GM21723 (cell line): ENCODE measurements at regions not wholly inside any gene's neighbourhood (a gene's known extent, or its start where the extent isn't known, plus 50 kb on each side); places are given as distances from the start of the nearest gene placed in this dataset.

ENCODE experiments used
- ATAC-seq: cut with Tn5 transposase; IDR thresholded peaks from one replicate; pipeline ENCODE4 v1.9.1; 2021; ENCODE audit warnings: mild to moderate bottlenecking, moderate library complexity; ENCODE audit not compliant: unreplicated experiment

DNA sequence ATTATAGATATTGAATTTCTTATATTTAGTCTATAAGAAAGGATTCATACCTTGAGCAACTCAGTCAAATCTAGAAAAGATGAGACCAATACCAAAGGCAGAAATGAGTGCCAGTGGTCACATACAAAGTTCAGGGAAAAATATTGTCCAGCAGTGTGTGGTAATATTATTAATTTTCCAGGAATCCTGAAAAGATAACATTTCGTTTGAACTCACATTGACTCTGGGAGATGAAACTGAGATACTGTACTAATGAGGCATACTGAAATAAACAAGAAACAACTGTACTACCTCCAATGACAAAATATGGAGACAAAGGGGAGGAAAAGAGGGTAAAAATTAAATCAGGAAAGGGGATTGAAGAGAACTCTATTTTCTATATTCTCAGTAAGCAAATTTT, 212.4 kb downstream of the TRAM1L1 start:
- ATAC-seq = no peak

DNA sequence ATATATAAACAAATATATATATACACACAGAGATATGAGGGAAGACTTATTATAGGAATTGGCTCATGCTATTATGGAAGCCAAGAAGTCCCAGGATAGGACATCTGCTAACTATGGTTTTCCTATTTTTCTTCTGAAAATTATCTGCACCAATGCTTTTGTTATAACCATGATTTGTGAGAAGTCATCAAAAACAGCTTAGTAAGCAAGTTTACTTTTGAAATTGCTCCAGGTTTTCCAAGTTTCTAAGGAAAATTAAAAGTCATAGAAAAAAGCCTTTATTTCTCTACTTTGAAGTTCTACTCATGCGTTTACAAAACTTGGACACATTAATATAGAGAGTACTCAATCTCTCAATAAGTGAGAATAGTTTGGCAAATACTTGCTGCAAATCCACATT, 213.1 kb downstream of the TRAM1L1 start:
- no peak for ATAC-seq

DNA sequence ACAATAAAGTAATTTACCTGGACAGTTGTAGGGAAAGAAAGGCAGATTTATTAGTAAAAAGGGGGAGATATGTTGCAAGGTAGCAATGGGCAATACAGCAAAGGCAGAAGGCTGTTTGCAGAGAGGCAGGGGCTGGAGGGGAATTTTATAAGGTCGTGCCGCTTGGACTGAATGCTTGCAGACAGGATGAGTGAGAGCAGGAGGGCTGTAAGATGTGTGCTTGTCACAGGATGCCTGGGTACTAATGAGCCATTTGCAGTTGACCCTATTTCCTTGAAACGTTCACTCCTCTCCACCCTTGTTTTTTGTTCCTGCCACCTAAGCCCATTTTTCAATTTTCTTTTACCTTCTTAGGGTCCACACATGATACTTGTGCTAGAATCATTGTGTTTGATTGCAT, 214.7 kb downstream of the TRAM1L1 start:
- no peak for ATAC-seq

DNA sequence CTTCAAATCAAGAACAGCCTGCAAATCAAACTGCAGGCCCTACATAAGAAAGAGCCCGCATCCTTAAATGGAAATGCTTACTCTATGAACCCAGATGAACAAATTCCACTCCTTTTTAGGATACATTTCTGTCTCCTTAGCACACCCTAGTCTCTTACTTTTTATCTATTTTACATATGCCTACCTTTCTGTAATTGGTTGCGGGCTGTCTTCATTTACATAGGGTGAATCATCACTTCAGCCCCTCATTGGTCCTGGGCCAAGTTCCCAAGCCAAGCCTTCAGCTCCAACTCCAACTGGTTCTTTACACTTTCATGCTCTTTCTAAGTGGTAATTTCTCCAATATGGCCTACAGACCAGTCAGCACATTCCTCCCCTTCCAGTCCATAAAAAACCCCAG, 219.3 kb downstream of the TRAM1L1 start:
- ATAC-seq = no peak

DNA sequence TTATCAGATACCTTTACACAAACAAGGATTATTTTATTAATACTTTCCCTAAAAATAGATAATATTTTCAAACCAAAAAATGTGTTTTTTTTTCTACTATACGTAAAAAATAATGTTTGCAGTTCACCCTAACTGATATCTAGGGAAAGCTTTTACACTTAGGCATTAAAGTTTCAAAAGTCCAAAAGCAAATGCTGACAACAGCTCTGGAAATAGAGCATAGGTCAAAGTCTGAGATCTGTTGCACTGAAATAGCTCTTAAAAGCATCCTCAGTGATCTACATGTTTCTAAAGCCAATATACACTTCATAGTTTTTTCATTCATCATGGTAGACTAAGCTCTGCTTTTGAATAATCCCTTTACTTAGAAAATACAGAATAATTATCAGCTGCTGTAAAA, 222.8 kb downstream of the TRAM1L1 start:
- no peak for ATAC-seq

DNA sequence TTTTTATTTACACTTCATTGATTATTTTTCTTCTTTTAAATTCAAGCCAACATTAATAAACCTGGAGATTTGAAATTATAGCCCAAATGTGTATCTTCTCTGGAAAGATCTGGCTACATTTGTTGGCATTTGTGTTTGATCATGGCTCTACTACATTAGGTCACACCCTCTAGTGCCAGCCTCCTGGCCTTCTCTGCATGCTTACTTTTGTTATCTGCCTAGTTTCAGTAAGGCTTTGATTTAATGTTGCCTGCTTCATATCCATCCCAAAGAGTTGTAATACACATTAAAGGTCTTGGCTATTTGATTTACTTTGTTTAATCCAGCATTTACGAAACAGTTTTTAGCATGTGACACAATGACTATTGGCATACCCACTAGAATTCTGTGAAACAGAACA, 224.5 kb downstream of the TRAM1L1 start:
- ATAC-seq = no peak

DNA sequence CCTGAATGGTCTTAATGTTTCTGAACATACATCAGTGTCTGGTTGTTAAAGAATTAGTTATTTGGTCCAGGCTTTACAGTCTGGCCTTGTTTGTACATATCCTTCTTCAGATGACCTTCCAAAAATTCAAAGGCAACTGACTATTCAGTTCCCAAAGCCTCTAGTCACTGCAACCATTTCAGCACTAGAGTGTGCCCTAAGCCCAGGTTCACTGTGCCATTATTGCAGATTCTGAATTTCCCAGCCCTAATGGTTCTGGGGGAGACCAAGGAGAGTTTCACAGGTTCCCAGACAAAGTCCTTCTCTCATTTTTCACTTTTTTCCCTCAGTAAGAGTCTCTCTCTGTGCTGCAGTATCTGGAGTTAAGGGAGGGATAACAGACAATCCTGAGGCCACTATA, 235.8 kb downstream of the TRAM1L1 start:
- ATAC-seq = no peak

DNA sequence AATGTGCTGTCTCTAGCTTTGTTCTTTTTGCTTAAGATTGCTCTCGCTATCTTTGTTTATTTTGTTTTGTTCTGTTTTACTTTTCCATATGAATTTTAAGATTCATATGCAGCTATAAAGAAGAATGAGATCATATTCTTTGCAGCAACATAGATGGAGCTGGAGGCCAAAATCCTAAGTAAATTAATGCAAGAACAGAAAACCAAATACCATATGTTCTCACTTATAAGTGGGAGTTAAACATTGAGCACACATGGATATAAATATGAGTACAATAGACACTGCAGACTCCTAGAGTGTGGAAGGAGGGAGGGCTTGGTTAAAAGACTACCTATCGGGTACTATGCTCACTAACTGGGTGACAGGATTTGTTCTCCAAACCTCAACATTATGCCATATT, 237.8 kb downstream of the TRAM1L1 start:
- no peak for ATAC-seq

DNA sequence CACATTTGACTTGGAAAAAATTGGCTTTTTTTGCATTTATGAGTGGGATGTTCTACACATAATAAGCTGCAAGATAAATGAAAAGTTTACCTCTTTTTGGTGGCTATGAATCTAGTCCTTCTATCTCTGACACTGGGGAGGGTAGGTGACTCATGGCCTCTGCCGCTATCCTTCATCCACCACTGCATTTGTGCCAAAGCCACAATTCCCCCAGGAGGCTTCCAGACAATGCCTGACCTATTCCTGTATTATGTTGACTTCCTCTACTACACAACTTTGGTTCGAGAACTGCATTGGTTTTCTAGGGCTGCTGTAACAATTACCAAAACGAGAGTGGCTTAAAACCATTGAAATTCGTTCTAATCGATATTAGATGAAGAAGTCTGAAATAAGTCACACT, 245.6 kb downstream of the TRAM1L1 start:
- ATAC-seq = no peak

DNA sequence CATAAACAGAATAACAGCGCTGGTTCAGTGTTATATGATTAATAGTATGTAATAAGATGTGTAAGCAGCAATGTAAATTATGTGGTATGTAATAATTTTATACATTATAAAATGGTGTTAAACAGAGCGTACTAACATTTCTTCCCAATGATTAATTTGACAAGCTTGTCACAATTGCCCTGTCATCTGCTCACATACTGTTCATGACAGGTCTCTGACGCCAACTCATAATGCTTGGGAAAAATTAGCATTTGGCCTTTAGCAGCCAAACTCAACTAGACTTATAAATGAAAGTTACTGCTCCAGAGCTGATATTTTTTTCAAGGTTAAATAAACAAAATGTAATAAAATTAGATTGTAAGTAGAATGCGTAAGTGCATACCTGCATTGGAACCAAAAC, 246.8 kb downstream of the TRAM1L1 start:
- ATAC-seq = no peak

DNA sequence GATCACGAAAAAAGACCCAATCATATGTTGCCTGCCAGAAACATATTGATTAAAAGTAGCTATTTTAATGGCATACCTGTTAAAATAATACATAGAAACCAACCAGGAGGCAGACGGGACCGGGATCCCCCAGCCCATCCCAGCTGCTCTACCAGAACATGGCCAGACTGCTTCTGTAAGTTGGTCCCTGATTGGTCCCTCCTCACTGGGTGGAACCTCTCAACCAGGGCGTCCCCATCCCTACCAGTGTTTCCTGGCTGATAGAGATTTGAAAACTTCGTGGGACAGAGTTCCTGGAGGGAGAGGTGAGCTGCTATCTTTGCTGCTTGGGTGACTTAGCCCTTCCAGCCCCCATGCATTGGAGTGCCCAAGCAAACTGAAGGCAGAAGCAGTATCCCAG, 256.2 kb downstream of the TRAM1L1 start:
- no peak for ATAC-seq

DNA sequence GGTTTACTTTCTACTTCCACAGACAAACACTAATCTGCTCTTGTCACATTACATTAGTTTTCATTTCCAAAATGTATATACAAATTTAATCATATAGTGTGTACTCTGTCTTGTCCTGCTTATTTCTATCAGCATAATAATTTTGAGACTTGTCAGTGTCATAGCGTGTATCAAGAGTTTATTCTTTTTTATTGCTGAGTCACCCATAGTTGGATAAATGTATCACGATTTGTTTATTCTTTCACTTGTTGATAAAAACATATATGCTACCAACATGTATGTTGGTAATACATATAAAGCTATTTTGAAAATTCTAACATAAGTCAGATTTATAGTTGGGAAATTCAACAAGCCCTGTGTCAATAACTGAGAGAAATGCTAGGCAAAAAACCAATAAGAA, 261.2 kb downstream of the TRAM1L1 start:
- no peak for ATAC-seq

DNA sequence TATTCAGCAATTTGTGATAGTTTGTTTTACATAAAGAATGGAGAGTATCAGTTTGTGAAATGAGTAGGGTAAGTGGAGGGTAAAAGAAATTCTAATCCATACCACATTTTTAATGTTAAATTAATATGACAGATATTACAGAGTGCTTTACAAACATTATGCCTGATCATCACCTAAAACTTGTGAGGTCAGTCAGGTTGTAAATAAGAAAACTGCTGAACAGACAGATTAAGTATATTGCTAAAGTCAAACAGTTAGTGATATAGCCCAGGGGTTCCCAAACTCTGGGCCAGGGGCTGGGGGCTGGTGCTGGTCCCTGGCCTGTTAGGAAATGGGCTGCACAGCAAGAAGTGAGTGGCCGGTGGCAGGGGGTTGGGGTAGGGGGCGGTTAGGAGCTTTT, 273.6 kb downstream of the TRAM1L1 start:
- no peak for ATAC-seq

DNA sequence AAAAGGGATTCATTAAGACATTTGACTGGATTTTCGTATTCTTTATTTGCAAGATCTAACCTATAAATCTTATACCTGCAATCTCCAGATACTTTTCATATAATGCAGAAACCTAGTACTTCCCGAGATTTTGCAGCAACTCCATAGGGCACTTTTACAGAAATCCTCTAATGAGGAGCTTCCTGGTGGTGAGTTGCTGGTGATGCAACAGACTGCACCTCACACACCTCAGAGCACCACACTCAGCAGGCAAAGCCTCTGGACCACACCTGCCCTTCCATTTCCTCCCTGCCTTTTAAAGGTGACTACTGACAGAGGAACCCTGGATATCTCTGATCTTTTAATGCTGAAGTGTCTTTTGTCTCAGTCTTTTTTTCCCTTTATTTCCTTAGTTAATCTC, 289.4 kb downstream of the TRAM1L1 start:
- ATAC-seq = no peak

DNA sequence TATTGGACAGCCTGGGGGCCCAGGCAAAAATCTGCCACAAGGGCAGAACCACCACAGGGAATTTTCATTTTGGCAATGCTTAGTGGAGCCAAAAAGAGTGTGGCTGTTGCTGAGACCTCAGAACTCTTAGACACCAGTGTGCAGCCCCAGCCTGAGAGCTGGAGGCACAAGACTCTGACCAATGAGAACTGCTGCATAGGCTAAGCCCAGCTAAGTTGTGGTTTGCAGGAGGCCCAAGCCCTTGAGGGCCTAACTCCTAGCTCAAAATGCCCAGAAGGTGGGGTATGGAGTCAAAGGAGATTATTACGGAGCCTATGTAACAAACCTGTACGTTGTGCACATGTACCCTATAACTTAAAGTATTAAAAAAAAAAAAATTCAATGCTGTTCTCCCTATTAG, 296.7 kb downstream of the TRAM1L1 start:
- no peak for ATAC-seq

DNA sequence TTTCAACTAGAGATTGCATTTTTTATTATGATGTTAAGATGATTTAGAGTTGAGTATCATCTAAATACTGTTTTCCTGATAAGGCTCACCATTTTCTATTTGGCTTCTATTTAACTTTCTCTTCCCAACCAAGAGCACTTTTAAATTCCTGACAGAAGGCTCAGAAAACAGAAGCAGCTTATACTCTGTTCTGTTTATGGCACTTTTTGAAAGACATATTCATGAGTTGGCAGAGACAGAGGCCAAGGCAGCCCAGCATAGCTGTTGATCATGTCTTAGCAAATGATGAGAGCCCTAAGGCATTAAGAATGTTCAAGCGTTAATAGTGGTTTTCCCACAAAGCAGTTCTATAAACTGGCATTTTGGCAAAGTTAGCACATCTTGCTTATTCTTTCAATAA, 330.3 kb downstream of the TRAM1L1 start:
- no peak for ATAC-seq

DNA sequence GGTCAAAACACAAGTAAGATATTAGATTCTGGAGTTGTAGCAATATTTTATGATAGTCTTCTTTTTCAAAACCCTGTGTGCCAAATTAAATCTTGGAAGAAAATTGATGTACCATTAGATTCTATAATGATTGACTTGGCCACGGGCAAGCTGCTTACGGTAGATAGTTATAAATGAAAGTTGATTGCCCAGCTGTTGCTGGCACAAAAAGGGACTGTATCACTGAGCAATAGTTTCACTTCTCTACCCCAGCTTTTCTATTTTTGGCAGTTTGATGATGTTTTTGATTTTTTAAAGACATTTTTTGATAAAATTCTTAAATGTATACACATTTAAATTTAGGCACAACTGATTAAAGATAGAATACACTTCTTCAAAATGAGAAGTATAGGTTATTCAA, 333.3 kb downstream of the TRAM1L1 start:
- ATAC-seq = no peak

DNA sequence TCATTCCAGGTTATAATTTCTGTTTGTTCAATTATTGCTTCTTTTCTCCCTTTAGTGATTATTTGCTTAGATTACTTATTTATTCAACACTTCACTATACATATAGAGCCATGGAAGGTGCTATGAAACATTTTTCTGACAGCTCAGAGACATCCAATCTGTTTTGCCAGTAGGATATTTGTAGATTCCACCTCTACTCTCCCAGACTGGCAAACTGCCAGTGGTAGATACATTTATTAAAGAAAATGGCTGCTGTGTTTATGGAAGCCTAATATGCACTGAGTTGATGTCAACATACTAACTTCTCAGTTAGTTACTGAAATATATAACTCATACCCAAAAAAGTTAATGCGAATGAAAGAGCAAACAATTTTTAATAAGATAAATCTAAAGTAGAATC, 348.6 kb downstream of the TRAM1L1 start:
- ATAC-seq = no peak

DNA sequence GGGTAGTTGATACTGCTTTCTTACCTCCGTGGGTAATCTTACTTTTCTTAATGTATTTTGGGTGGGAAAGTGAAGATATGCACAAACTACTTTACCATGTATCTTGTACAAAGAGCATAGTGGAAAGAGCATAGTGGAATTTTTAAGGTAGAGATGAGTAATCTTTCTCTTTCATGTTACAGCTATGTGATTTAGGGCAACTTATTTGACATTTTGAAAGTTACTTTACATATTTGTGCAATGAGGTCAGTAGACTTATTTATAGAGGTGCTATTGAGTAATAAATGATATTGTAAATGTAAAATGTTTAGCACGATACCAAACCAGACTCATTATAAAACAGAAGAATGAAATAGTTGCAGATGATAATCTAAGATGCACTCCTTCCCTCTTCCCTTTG, 351.2 kb downstream of the TRAM1L1 start:
- ATAC-seq = no peak

DNA sequence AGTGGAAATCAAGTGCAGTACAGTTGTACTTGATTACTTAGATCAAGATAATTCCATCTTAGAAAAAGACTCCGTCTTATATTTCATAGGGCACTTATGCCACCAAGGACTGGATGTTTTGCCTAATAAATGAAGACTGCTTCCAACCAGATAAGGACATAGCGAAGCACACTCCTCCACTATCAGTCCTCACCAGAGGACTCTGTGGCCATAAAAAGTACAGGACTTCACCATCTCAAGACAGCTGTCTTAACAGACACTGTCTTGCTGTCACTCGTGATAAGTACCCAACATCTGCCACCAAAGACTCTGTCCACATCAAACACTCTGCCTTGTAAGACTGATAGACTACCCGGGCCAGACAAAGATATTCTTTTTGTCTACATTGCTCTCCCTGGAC, 352.0 kb downstream of the TRAM1L1 start:
- ATAC-seq = no peak

DNA sequence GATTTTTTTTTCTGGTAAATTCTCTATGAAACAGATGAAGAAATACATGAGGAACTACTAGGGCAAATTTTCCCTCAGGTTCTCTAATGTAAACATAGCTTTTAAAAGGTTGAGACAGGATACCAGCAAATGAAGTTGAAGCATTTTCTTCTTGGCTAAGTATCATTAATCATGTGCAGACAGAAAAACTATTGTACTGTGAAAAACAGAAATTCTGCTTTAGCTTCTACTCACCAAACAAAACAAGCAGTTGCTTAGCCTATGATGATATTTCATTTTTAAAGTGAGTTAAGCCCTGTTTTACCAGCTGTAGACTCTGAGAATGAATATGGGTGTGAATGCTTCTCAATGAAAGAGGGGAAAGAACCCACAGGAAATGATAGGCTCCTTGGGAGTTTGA, 358.9 kb downstream of the TRAM1L1 start:
- no peak for ATAC-seq

DNA sequence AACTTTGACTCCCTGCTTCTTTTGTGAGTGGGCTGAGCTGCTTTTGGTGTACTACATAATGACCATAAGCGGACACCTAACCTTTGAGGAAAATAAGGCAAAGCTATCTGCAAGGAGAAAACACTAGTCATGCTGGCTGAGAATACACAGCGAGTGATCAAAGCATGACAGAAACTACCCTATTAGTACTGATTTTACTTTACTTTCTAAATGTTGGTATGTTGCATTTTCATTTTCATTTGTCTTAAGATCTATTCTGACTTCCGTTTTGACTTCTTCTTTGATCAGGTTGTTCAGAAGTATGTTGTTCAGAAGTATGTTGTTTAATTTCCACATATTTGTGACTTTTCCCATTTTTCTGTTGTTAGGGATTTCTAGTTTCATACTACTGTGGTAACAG, 361.1 kb downstream of the TRAM1L1 start:
- ATAC-seq = peak; percentile 93

DNA sequence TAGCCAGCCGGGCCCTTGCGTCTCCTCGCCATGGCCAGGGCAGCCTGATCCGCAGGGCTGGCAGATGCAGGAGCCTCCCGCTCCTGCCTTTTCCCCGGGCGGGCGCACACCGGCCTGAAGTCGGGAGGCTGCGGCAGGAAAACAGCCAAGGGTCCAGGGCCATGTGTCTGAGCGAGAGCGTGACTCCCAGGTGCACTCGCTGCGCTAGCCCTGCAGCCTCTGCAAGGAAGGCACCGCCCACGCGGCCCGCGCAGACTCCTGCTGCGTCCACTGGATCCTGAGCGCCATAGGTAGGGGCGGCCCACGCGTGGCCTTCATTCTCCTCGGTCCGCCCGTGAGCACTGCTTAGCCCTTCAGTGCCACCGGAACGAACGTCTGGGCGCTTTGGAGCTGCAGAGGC, 379.9 kb downstream of the TRAM1L1 start:
- ATAC-seq = no peak

DNA sequence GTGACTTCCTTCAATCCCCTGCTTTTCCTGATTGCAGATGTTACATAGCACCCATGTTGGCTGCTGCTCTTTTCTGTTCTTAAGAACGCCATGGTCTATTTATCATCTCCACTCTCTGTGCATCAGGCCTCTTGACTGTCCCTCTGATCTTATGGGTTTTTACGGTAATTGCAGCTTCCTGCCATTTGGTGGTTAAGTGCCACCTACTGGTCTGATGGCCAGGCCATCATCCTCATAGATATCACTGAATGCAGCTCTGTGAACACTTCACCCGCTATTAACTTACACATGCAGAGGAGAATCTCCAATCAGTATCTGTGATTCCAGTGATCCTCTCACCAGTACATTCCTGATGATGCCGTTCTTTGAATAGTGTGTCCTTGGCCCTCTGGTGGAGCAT, 382.4 kb downstream of the TRAM1L1 start:
- ATAC-seq = no peak
